B cell (primary cell): ENCODE measurements at regions not wholly inside any gene's neighbourhood (a gene's known extent, or its start where the extent isn't known, plus 50 kb on each side); places are given as distances from the start of the nearest gene placed in this dataset.

ENCODE experiments used
- CTCF ChIP-seq: fragments of 200-600 bp; IDR thresholded peaks from one replicate; pipeline ENCODE4 v1.8.0; 2022; ENCODE audit warnings: antibody characterized with exemption, mild to moderate bottlenecking
- EZH2 ChIP-seq: IDR thresholded peaks from 2 replicates; pipeline ENCODE4 v1.6.1; 2012; ENCODE audit warnings: borderline replicate concordance, low read depth, mild to moderate bottlenecking, moderate library complexity, low read length; ENCODE audit not compliant: insufficient read depth, poor library complexity, severe bottlenecking

GRCh38 chr19:30670011-30670329 lies 297.8 kb downstream of the ZNF536 start:
- TF ChIP-seq EZH2 (no peak), CTCF (no peak)
